ENCODE measurements at regions not wholly inside any gene's neighbourhood (a gene's known extent, or its start where the extent isn't known, plus 50 kb on each side); places are given as distances from the start of the nearest gene placed in this dataset.

- no peak for TF ChIP-seq CTCF (IDR thresholded peaks at IDR 0.05; ENCODE audit: low read length)
- TF ChIP-seq EZH2 (IDR thresholded peaks at IDR 0.05; ENCODE audit: borderline replicate concordance, low read length), result no peak
Observed at GRCh38 chr3:66671291-66671690, 170.5 kb upstream of the LRIG1 start.
